Liver (tissue), 8 donors: ENCODE measurements at regions not wholly inside any gene's neighbourhood (a gene's known extent, or its start where the extent isn't known, plus 50 kb on each side); places are given as distances from the start of the nearest gene placed in this dataset.

Experiments used
- DNase-seq: peaks from one replicate; pipeline ENCODE4 v3.0.0-alpha.2; 2017; ENCODE audit warnings: low spot score
- H3K27ac ChIP-seq, 2 donors: one replicate each; pipeline ENCODE4 v1.7.0; 2013; ENCODE audit warnings: inconsistent platforms in 2 of 2, low read length in 2 of 2, control low read depth in 1 of 2, low read depth in 1 of 2, mild to moderate bottlenecking in 1 of 2
- H3K27me3 ChIP-seq, 4 donors: one replicate each; pipeline versions ENCODE4 v1.6.1 to v1.7.0; 2013; ENCODE audit warnings: low read length in 3 of 4, inconsistent platforms in 1 of 4, mild to moderate bottlenecking in 1 of 4, moderate library complexity in 1 of 4; ENCODE audit not compliant: control insufficient read depth in 4 of 4, insufficient read depth in 4 of 4
- H3K36me3 ChIP-seq, 4 donors: one replicate each; pipeline versions ENCODE4 v1.6.1 to v1.7.0; 2013; ENCODE audit warnings: low read length in 3 of 4, mild to moderate bottlenecking in 3 of 4, low read depth in 1 of 4, moderate library complexity in 1 of 4; ENCODE audit not compliant: control insufficient read depth in 4 of 4, insufficient read depth in 3 of 4
- H3K4me1 ChIP-seq, 4 donors: one replicate each; pipeline versions ENCODE4 v1.6.1 to v1.7.0; 2013; ENCODE audit warnings: low read length in 3 of 4, mild to moderate bottlenecking in 3 of 4, moderate library complexity in 1 of 4; ENCODE audit not compliant: control insufficient read depth in 4 of 4, insufficient read depth in 4 of 4
- H3K4me3 ChIP-seq, 3 donors: one replicate each; pipeline versions ENCODE4 v1.6.1 to v1.7.0; 2013; ENCODE audit warnings: low read length in 3 of 3, control low read depth in 1 of 3, low read depth in 1 of 3, mild to moderate bottlenecking in 1 of 3
- H3K9ac ChIP-seq, 2 donors: one replicate each; pipeline ENCODE4 v1.7.0; 2013; ENCODE audit warnings: low read length in 2 of 2, mild to moderate bottlenecking in 2 of 2, moderate library complexity in 2 of 2, control low read depth in 1 of 2, low read depth in 1 of 2
- H3K9me3 ChIP-seq, 4 donors: one replicate each; pipeline versions ENCODE4 v1.6.1 to v1.7.0; 2013; ENCODE audit warnings: low read length in 3 of 4; ENCODE audit not compliant: control insufficient read depth in 4 of 4
- ATF3 ChIP-seq: IDR thresholded peaks from 2 replicates; pipeline ENCODE4 v1.6.1; 2016; ENCODE audit warnings: antibody characterized with exemption
- CTCF ChIP-seq: fragments of 150-350 bp; IDR thresholded peaks from 2 replicates; pipeline ENCODE4 v1.5.1; 2017; ENCODE audit warnings: improper control_type of control experiment, low read depth, low read length; ENCODE audit not compliant: missing input control
- EGR1 ChIP-seq, 2 donors: IDR thresholded peaks; 2 replicates each; pipeline ENCODE4 v1.6.1; 2016 to 2018; ENCODE audit warnings: antibody characterized with exemption in 2 of 2, low read depth in 2 of 2
- FOXA1 ChIP-seq: IDR thresholded peaks from 2 replicates; pipeline ENCODE4 v1.6.1; 2016; ENCODE audit warnings: antibody characterized with exemption
- FOXA2 ChIP-seq: IDR thresholded peaks from 2 replicates; pipeline ENCODE4 v1.6.1; 2016; ENCODE audit warnings: antibody characterized with exemption
- GABPA ChIP-seq, 2 donors: IDR thresholded peaks in 1 of 2; conservative IDR thresholded peaks in 1 of 2; 2 replicates each; pipeline ENCODE4 v1.6.1; 2016; ENCODE audit warnings: antibody characterized with exemption in 2 of 2, mild to moderate bottlenecking in 1 of 2, moderate library complexity in 1 of 2
- HNF4A ChIP-seq, 2 donors: conservative IDR thresholded peaks; 2 replicates each; pipeline ENCODE4 v1.6.1; 2016; ENCODE audit warnings: antibody characterized with exemption in 2 of 2, mild to moderate bottlenecking in 2 of 2
- HNF4G ChIP-seq: IDR thresholded peaks from 2 replicates; pipeline ENCODE4 v1.6.1; 2016; ENCODE audit warnings: antibody characterized with exemption
- JUND ChIP-seq, 2 donors: IDR thresholded peaks; 2 replicates each; pipeline ENCODE4 v1.6.1; 2016; ENCODE audit warnings: antibody characterized with exemption in 2 of 2
- MAX ChIP-seq: IDR thresholded peaks from 2 replicates; pipeline ENCODE4 v1.6.1; 2016; ENCODE audit warnings: antibody characterized with exemption
- NR2F2 ChIP-seq: IDR thresholded peaks from 2 replicates; pipeline ENCODE4 v1.6.1; 2016; ENCODE audit warnings: antibody characterized with exemption
- RAD21 ChIP-seq, 2 donors: IDR thresholded peaks; 2 replicates each; pipeline ENCODE4 v1.6.1; 2016; ENCODE audit warnings: antibody characterized with exemption in 2 of 2, mild to moderate bottlenecking in 2 of 2
- REST ChIP-seq: IDR thresholded peaks from 2 replicates; pipeline ENCODE4 v1.6.1; 2016; ENCODE audit warnings: antibody characterized with exemption, mild to moderate bottlenecking
- RXRA ChIP-seq, 2 donors: IDR thresholded peaks; 2 replicates each; pipeline ENCODE4 v1.6.1; 2017 to 2018; ENCODE audit warnings: antibody characterized with exemption in 2 of 2, mild to moderate bottlenecking in 1 of 2
- SP1 ChIP-seq: IDR thresholded peaks from 2 replicates; pipeline ENCODE4 v1.6.1; 2018; ENCODE audit warnings: antibody characterized with exemption, mild to moderate bottlenecking
- TAF1 ChIP-seq: conservative IDR thresholded peaks from 2 replicates; pipeline ENCODE4 v1.6.1; 2016; ENCODE audit warnings: antibody characterized with exemption, mild to moderate bottlenecking
- YY1 ChIP-seq: IDR thresholded peaks from 2 replicates; pipeline ENCODE4 v1.6.1; 2016; ENCODE audit warnings: antibody characterized with exemption, mild to moderate bottlenecking
- ZBTB33 ChIP-seq: IDR thresholded peaks from 2 replicates; pipeline ENCODE4 v1.6.1; 2016; ENCODE audit warnings: antibody characterized with exemption
- WGBS: extraction: QIAGEN DNeasy Blood & Tissue Kit; methylation state at CpG from one replicate; pipeline ENCODE4 v1.1.7; 2013; 5-methylcytosine and 5-hydroxymethylcytosine counted together
- donor health status: healthy.
- donor health status: healthy.
- donor health status: healthy.
- donor health status: healthy.
- donor health status: healthy.

- TF ChIP-seq TAF1 (no peak), JUND (IDR thresholded peaks at IDR 0.05) (no peak), ATF3 (no peak), REST (no peak)
These were observed 124.8 kb upstream of the LINC00305 start (continued) for GRCh38 chr18:64273724-64274123.

GRCh38 chr18:64271975-64272659 is 123.2 kb upstream of the LINC00305 start:
- Histone ChIP-seq H3K9me3 (no peaks in the 10 kb centered on the region), H3K4me3 (no peak overlapping the region), H3K4me1 (peaks cover 9 to 50% (median 39%) of the 10 kb centered on the region in 4 donors), H3K36me3 (no peaks in the 10 kb centered on the region), H3K27ac (peak overlapping the region; percentile 68 to 73), H3K9ac (no peak overlapping the region), H3K27me3 (no peaks in the 10 kb centered on the region)
- no peak for DNase-seq
- WGBS = 31% methylated on average over 6 of the region's 6 CpGs
- no peak for TF ChIP-seq GABPA (IDR thresholded peaks at IDR 0.05 in 1 of 2, conservative IDR thresholded peaks at IDR 0.05 in 1 of 2)
- peak; percentile 97 for TF ChIP-seq SP1
- TF ChIP-seq JUND (IDR thresholded peaks at IDR 0.05) = peak; percentile 81 to 84
- TF ChIP-seq ATF3 = peak; percentile 57
- peak; percentile 81 for TF ChIP-seq ZBTB33
- TF ChIP-seq FOXA2 = no peak
- peak in 1 of 2 donors; percentile 48 for TF ChIP-seq EGR1 (IDR thresholded peaks at IDR 0.05; ENCODE audit: low read depth in 2 of 2)
- no peak for TF ChIP-seq FOXA1
- no peak for TF ChIP-seq CTCF
- peak; percentile 98 to 99 for TF ChIP-seq HNF4A (conservative IDR thresholded peaks at IDR 0.05)
- TF ChIP-seq RAD21 (IDR thresholded peaks at IDR 0.05) = peak; percentile 32 to 56
- peak; percentile 89 for TF ChIP-seq HNF4G
- TF ChIP-seq NR2F2 = peak; percentile 76
- peak; percentile 96 for TF ChIP-seq REST
- TF ChIP-seq YY1 = peak; percentile 78
- no peak for TF ChIP-seq TAF1
- peak; percentile 76 for TF ChIP-seq MAX
- TF ChIP-seq RXRA (IDR thresholded peaks at IDR 0.05) = peak; percentile 88 to 92
